ENCODE measurements at regions not wholly inside any gene's neighbourhood (a gene's known extent, or its start where the extent isn't known, plus 50 kb on each side); places are given as distances from the start of the nearest gene placed in this dataset.

- DNase-seq (ENCODE audit: low spot score): no peak
- Histone ChIP-seq H3K4me3 (no peak overlapping the region), H3K79me2 (ENCODE audit: low read depth) (no peaks in the 10 kb centered on the region), H3K4me1 (no peaks in the 10 kb centered on the region), H3K36me3 (no peaks in the 10 kb centered on the region), H3K9me3 (ENCODE audit: low read depth) (no peaks in the 10 kb centered on the region), H3K27ac (no peak overlapping the region), H4K20me1 (ENCODE audit: low read depth) (no peaks in the 10 kb centered on the region), H3K4me2 (no peak overlapping the region), H3K27me3 (no peaks in the 10 kb centered on the region), H3K9ac (no peak overlapping the region), H2AFZ (replicated peaks) (no peak overlapping the region), H3F3A (ENCODE audit: low read depth) (no peaks in the 10 kb centered on the region)
- no peak for TF ChIP-seq CTCF (IDR thresholded peaks at IDR 0.05)
- TF ChIP-seq EZH2phosphoT487 (IDR thresholded peaks at IDR 0.05): no peak
- TF ChIP-seq EZH2 (IDR thresholded peaks at IDR 0.05): no peak
- no peaks in the 10 kb centered on the region for H3K27me3 Mint-ChIP-seq (ENCODE audit: insufficient read depth, low read depth)
- H3K4me1 Mint-ChIP-seq: no peaks in the 10 kb centered on the region
- H3K4me3 Mint-ChIP-seq: no peak overlapping the region
- no peaks in the 10 kb centered on the region for H3K36me3 Mint-ChIP-seq
- H3K9me3 Mint-ChIP-seq: no peaks in the 10 kb centered on the region
- no peak overlapping the region for H3K27ac Mint-ChIP-seq
Observed at GRCh38 chr3:30513374-30514152, 92.8 kb upstream of the TGFBR2 start.

GRCh38 chr3:30516238-30516637 is 90.2 kb upstream of the TGFBR2 start:
- Mint-ChIP-seq H3K4me1 (no peaks in the 10 kb centered on the region), H3K9me3 (no peaks in the 10 kb centered on the region), H3K4me3 (no peak overlapping the region), H3K36me3 (no peaks in the 10 kb centered on the region), H3K27me3 (ENCODE audit: insufficient read depth, low read depth) (no peaks in the 10 kb centered on the region), H3K27ac (no peak overlapping the region)
- H3K9ac ChIP-seq: no peak overlapping the region
- no peaks in the 10 kb centered on the region for H4K20me1 ChIP-seq (ENCODE audit: low read depth)
- TF ChIP-seq CTCF (IDR thresholded peaks at IDR 0.05) (no peak), EZH2phosphoT487 (IDR thresholded peaks at IDR 0.05) (no peak), EZH2 (IDR thresholded peaks at IDR 0.05) (no peak)
- no peaks in the 10 kb centered on the region for H3K36me3 ChIP-seq
- no peaks in the 10 kb centered on the region for H3K79me2 ChIP-seq (ENCODE audit: low read depth)
- no peak for DNase-seq (ENCODE audit: low spot score)
- no peak overlapping the region for H2AFZ ChIP-seq (replicated peaks)
- no peak overlapping the region for H3K4me2 ChIP-seq
- H3K4me3 ChIP-seq: no peak overlapping the region
- no peak overlapping the region for H3K27ac ChIP-seq
- H3K4me1 ChIP-seq: no peaks in the 10 kb centered on the region
- no peaks in the 10 kb centered on the region for H3K9me3 ChIP-seq (ENCODE audit: low read depth)
- no peaks in the 10 kb centered on the region for H3F3A ChIP-seq (ENCODE audit: low read depth)
- H3K27me3 ChIP-seq: no peaks in the 10 kb centered on the region

- no peaks in the 10 kb centered on the region for H3K36me3 ChIP-seq
- H3K9me3 Mint-ChIP-seq: no peaks in the 10 kb centered on the region
- H3K4me1 ChIP-seq: no peaks in the 10 kb centered on the region
- H3K27me3 Mint-ChIP-seq (ENCODE audit: insufficient read depth, low read depth): no peaks in the 10 kb centered on the region
- H3K9me3 ChIP-seq (ENCODE audit: low read depth): no peaks in the 10 kb centered on the region
- no peaks in the 10 kb centered on the region for H4K20me1 ChIP-seq (ENCODE audit: low read depth)
- H3K4me3 Mint-ChIP-seq: no peak overlapping the region
- no peaks in the 10 kb centered on the region for H3K36me3 Mint-ChIP-seq
- H3K27ac Mint-ChIP-seq: no peak overlapping the region
- no peaks in the 10 kb centered on the region for H3F3A ChIP-seq (ENCODE audit: low read depth)
- no peak for DNase-seq (ENCODE audit: low spot score)
- TF ChIP-seq CTCF (IDR thresholded peaks at IDR 0.05) (no peak), EZH2 (IDR thresholded peaks at IDR 0.05) (no peak)
- H3K4me3 ChIP-seq: no peak overlapping the region
- no peaks in the 10 kb centered on the region for H3K4me1 Mint-ChIP-seq
- no peaks in the 10 kb centered on the region for H3K79me2 ChIP-seq (ENCODE audit: low read depth)
- H3K9ac ChIP-seq: no peak overlapping the region
- H3K27ac ChIP-seq: no peak overlapping the region
- no peak overlapping the region for H3K4me2 ChIP-seq
- no peaks in the 10 kb centered on the region for H3K27me3 ChIP-seq
- no peak overlapping the region for H2AFZ ChIP-seq (replicated peaks)
Observed at GRCh38 chr3:30518181-30518864, 88.1 kb upstream of the TGFBR2 start.

All from neural progenitor cell (in vitro differentiated cells).